Activated B cell treated with CpG ODN at 0.5 μM for 24 hours (primary cell): ENCODE measurements at regions not wholly inside any gene's neighbourhood (a gene's known extent, or its start where the extent isn't known, plus 50 kb on each side); places are given as distances from the start of the nearest gene placed in this dataset.

Experiments used
- ATAC-seq: fragments of 200-7000 bp; cut with Tn5 transposase; one replicate; pipeline ENCODE4 v1.10.0; 2021; ENCODE audit warnings: low read depth, mild to moderate bottlenecking, moderate library complexity
- CTCF ChIA-PET: fragments of 350-600 bp; sonication (Branson Sonifier 250); formaldehyde crosslinking; loops from one replicate; lab custom pipeline; 2021; ENCODE audit warnings: antibody characterized with exemption; lab: Charles Lee
- POLR2A ChIA-PET: fragments of 350-600 bp; sonication (Branson Sonifier 250); formaldehyde crosslinking; loops from one replicate; lab custom pipeline; 2021; ENCODE audit warnings: antibody characterized with exemption; lab: Charles Lee
- DNase-seq: peaks from one replicate; pipeline ENCODE4 v3.0.0; 2022
- H3K27ac Mint-ChIP-seq: one replicate; pipeline ENCODE4 v1.8.0; 2020; ENCODE audit warnings: mixed read lengths
- H3K27me3 Mint-ChIP-seq: one replicate; pipeline ENCODE4 v1.8.0; 2021; ENCODE audit warnings: mixed read lengths
- H3K36me3 Mint-ChIP-seq: one replicate; pipeline ENCODE4 v1.8.0; 2021; ENCODE audit warnings: low read depth, mixed read lengths
- H3K4me1 Mint-ChIP-seq: one replicate; pipeline ENCODE4 v1.8.0; 2021; ENCODE audit warnings: mixed read lengths
- H3K4me3 Mint-ChIP-seq: one replicate; pipeline ENCODE4 v1.8.0; 2020; ENCODE audit warnings: mild to moderate bottlenecking, mixed read lengths
- H3K9me3 Mint-ChIP-seq: one replicate; pipeline ENCODE4 v1.8.0; 2020; ENCODE audit warnings: mixed read lengths
- intact Hi-C: fragments of 100-400 bp; cut with micrococcal nuclease; formaldehyde crosslinking; loops from one replicate; pipeline ENCODE4 v1.15.1; 2024
- TF ChIP-seq, protein P1 (sequence below): fragments of 200-600 bp; IDR thresholded peaks from one replicate; pipeline ENCODE4 v1.8.0; 2022; ENCODE audit warnings: antibody characterized with exemption, mild to moderate bottlenecking

DNA sequence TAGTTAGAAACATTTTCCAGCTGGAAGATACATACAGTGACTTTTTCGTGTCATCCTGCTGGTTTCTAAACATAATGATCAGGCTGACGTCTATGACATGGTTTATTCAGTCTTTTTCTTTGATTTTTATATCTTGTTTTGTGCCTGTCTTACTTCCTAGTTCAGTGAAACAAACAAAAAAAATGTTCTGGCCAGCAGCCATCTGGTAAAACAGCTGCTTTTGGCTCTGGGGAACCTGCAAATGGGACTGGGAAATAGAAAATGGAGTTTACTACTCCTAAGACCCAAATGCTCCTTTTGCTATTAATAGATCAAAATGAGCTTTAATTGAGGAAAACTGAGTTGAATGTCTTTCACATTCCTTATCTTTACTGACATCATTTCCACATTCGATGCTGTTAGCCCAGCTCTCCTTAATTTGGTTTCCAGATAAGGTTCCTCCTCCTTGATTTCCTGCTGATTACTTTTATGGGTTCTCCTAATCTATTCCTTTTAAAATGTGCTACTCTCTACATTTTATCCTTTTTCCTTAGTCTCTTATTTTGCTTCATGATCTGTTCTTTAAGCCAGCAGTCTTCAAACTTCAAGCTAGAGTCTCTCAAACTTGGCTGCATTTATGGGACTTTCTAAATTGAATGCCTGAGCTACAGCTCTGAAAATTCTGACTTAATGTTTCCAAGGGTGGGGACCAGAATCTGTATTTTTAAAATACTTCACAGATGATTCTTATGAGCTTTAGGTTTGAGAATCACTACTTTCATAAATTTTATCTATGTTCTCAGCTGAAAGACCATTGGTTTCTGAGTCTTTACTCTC, 499.5 kb downstream of the ANKRD50 start:
- DNase-seq (no peak), ATAC-seq (no peak)
- intact Hi-C loops, result no loop called here

DNA sequence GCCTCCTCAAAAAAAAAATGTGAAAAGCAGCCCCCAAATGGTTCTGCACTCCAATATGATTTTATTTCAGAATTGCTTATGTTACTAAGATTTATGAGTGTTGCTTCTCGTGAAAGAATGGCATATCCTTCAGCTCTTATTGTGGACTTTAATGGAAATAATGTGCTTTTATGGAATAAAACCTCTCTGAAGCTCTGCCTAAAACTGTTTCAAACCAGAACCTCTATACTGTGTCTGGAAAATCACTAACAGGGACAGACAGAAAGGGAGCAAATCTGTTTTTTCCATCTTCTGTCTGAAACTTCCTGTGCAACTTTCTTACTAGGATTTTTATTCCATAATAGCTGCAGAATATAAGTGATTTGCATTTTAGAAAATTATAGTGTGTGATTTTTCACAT, 493.1 kb downstream of the ANKRD50 start:
- Mint-ChIP-seq H3K36me3 (no peaks in the 10 kb centered on the region), H3K4me1 (no peaks in the 10 kb centered on the region), H3K4me3 (no peak overlapping the region), H3K27ac (no peak overlapping the region), H3K27me3 (no peaks in the 10 kb centered on the region), H3K9me3 (no peaks in the 10 kb centered on the region)
- ATAC-seq (no peak), DNase-seq (no peak)
- intact Hi-C loops, result no loop called here
- TF ChIP-seq, protein P1, sequence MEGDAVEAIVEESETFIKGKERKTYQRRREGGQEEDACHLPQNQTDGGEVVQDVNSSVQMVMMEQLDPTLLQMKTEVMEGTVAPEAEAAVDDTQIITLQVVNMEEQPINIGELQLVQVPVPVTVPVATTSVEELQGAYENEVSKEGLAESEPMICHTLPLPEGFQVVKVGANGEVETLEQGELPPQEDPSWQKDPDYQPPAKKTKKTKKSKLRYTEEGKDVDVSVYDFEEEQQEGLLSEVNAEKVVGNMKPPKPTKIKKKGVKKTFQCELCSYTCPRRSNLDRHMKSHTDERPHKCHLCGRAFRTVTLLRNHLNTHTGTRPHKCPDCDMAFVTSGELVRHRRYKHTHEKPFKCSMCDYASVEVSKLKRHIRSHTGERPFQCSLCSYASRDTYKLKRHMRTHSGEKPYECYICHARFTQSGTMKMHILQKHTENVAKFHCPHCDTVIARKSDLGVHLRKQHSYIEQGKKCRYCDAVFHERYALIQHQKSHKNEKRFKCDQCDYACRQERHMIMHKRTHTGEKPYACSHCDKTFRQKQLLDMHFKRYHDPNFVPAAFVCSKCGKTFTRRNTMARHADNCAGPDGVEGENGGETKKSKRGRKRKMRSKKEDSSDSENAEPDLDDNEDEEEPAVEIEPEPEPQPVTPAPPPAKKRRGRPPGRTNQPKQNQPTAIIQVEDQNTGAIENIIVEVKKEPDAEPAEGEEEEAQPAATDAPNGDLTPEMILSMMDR, result no peak
- POLR2A ChIA-PET, result interaction anchor here (0.6 kb wide), 1 partner anchor 335 kb away, joined by 5 read pairs; no protein-coding TSS in a partner anchor
- CTCF ChIA-PET, result interaction anchor here (0.7 kb wide), 1 partner anchor 15 kb away, joined by 3 read pairs; no protein-coding TSS in a partner anchor

More for the DNA sequence above, 499.5 kb downstream of the ANKRD50 start:
- H3K4me1 Mint-ChIP-seq, result no peaks in the 10 kb centered on the region
- ChIA-PET CTCF (no interaction called here), POLR2A (no interaction called here)
- TF ChIP-seq, protein P1, result no peak
- no peak overlapping the region for H3K4me3 Mint-ChIP-seq
- no peak overlapping the region for H3K27ac Mint-ChIP-seq
- no peaks in the 10 kb centered on the region for H3K9me3 Mint-ChIP-seq
- H3K27me3 Mint-ChIP-seq, result no peaks in the 10 kb centered on the region
- no peaks in the 10 kb centered on the region for H3K36me3 Mint-ChIP-seq

DNA sequence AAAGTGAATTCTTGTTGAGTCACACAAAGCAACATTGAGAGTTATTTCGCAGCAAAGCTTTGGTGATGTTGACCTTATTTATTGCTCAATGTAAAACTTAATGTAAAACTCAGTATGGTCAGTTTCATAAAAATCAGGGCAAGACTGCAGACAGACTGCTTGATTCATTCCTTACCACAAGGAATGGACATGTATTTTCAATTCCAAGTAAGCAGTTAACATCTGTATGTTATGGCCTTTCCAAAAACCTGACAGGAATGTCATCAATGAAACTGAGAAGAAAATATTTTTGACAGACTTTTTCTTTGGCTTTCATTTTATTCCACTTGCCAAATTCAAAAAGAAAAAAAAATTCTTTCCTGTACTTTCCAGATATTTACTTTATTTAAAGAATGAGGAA, 488.3 kb downstream of the ANKRD50 start:
- Mint-ChIP-seq H3K4me1 (no peaks in the 10 kb centered on the region), H3K4me3 (no peak overlapping the region), H3K27ac (no peak overlapping the region), H3K9me3 (peaks cover 5% of the 10 kb centered on the region), H3K27me3 (no peaks in the 10 kb centered on the region), H3K36me3 (no peaks in the 10 kb centered on the region)
- ATAC-seq (no peak), DNase-seq (no peak)
- TF ChIP-seq, protein P1, result no peak
- intact Hi-C loops, result no loop called here
- ChIA-PET POLR2A (no interaction called here), CTCF (no interaction called here)

DNA sequence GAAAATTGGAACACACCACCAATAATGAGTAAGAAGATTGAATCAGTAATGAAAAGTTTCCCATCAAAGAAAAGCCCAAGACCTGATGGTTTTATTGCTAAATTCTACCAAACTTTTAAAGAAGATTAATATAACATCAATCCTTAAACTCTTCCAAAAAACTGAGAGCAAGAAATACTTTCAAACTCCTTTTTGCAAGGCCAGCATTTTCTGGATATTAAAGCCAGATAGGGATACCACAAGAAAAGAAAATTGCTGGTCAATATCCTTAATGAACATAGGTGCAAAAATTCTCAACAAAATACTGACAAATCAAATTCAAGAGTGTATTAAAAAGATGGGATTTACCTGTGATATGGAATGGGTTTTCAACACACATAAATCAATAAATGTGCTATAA, 484.6 kb downstream of the ANKRD50 start:
- ChIA-PET CTCF (no interaction called here), POLR2A (no interaction called here)
- H3K27ac Mint-ChIP-seq, result no peak overlapping the region
- H3K4me1 Mint-ChIP-seq, result no peaks in the 10 kb centered on the region
- H3K27me3 Mint-ChIP-seq, result no peaks in the 10 kb centered on the region
- H3K9me3 Mint-ChIP-seq, result peaks cover 5% of the 10 kb centered on the region
- TF ChIP-seq, protein P1, result no peak
- H3K4me3 Mint-ChIP-seq, result no peak overlapping the region
- ATAC-seq (no peak), DNase-seq (no peak)
- intact Hi-C loops, result no loop called here
- no peaks in the 10 kb centered on the region for H3K36me3 Mint-ChIP-seq

DNA sequence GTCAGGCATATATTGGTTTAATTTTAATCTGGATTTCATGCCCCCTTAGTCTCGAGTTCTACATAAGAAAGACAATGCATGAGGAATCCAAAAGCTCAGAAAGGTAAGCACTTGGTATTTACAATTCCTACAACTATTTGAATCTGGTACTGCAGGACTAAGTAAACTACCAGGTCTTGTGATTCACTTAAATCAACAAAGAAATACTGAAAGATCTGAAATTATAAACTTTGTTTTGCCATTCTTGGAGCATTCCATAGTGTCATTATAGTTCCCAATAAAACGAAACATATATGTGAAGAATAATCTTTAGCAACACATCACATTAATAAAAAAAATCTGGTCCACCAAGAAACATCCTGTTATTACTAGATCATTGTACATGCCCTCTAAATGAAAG, 482.3 kb downstream of the ANKRD50 start:
- DNase-seq (no peak), ATAC-seq (no peak)
- intact Hi-C loops, result no loop called here
- H3K36me3 Mint-ChIP-seq, result no peaks in the 10 kb centered on the region
- ChIA-PET CTCF (no interaction called here), POLR2A (no interaction called here)
- no peaks in the 10 kb centered on the region for H3K4me1 Mint-ChIP-seq
- peaks cover 4% of the 10 kb centered on the region for H3K9me3 Mint-ChIP-seq
- H3K27ac Mint-ChIP-seq, result no peak overlapping the region
- H3K4me3 Mint-ChIP-seq, result no peak overlapping the region
- H3K27me3 Mint-ChIP-seq, result no peaks in the 10 kb centered on the region
- TF ChIP-seq, protein P1, result no peak
